ENCODE measurements at regions not wholly inside any gene's neighbourhood (a gene's known extent, or its start where the extent isn't known, plus 50 kb on each side); places are given as distances from the start of the nearest gene placed in this dataset.

- TF ChIP-seq EZH2phosphoT487 (IDR thresholded peaks at IDR 0.05; ENCODE audit: borderline replicate concordance) (no peak), TCF7L2 (IDR thresholded peaks at IDR 0.05; ENCODE audit: borderline replicate concordance, extremely low read depth, insufficient read depth, insufficient read length) (no peak)
These were observed 334.0 kb downstream of the SPRY2 start (continued) for GRCh38 chr13:80006940-80007339.

GRCh38 chr13:80001510-80001842 is 339.4 kb downstream of the SPRY2 start:
- Histone ChIP-seq H3K27me3 (ENCODE audit: insufficient read depth, low read length) (no peaks in the 10 kb centered on the region), H3K4me1 (ENCODE audit: control insufficient read depth in 1 of 2, insufficient read depth in 2 of 2, low read length in 2 of 2) (no peaks in the 10 kb centered on the region), H3K36me3 (ENCODE audit: control insufficient read depth in 1 of 2, insufficient read depth in 2 of 2, low read length in 2 of 2) (no peaks in the 10 kb centered on the region), H3K9me2 (ENCODE audit: insufficient read depth) (no peaks in the 10 kb centered on the region), H3K9me3 (ENCODE audit: control insufficient read depth in 1 of 2, insufficient read depth in 1 of 2, low read depth in 1 of 2, low read length in 2 of 2) (no peaks in the 10 kb centered on the region), H3K4me2 (ENCODE audit: low read length) (no peak overlapping the region), H3K4me3 (replicated peaks in 1 of 2; ENCODE audit: low read depth in 1 of 2, low read length in 2 of 2) (no peak overlapping the region), H3K79me2 (ENCODE audit: insufficient read depth, low read length) (no peaks in the 10 kb centered on the region), H2AFZ (ENCODE audit: low read depth, low read length, poor library complexity, severe bottlenecking) (no peak overlapping the region), H3K9ac (ENCODE audit: low read length) (no peak overlapping the region), H3K27ac (ENCODE audit: low read depth, low read length) (no peak overlapping the region), H4K20me1 (ENCODE audit: insufficient read depth) (no peaks in the 10 kb centered on the region)
- TF ChIP-seq REST (IDR thresholded peaks at IDR 0.05; ENCODE audit: low read depth) (no peak), ATF3 (IDR thresholded peaks at IDR 0.05) (no peak), POLR2AphosphoS5 (IDR thresholded peaks at IDR 0.05; ENCODE audit: low read depth, low read length) (no peak), CBX3 (IDR thresholded peaks at IDR 0.05; ENCODE audit: low read depth) (no peak), CTCF (IDR thresholded peaks at IDR 0.05 in 2 of 3, conservative IDR thresholded peaks at IDR 0.05 in 1 of 3; ENCODE audit: borderline replicate concordance in 1 of 3, insufficient read depth in 1 of 3, low read depth in 2 of 3, low read length in 2 of 3) (no peak), EZH2 (IDR thresholded peaks at IDR 0.05) (no peak), TCF7L2 (IDR thresholded peaks at IDR 0.05; ENCODE audit: borderline replicate concordance, extremely low read depth, insufficient read depth, insufficient read length) (no peak), CEBPB (IDR thresholded peaks at IDR 0.05; ENCODE audit: low read depth) (no peak), ZFX (IDR thresholded peaks at IDR 0.05) (no peak), MAX (IDR thresholded peaks at IDR 0.05) (no peak), ZBTB33 (IDR thresholded peaks at IDR 0.05; ENCODE audit: extremely low read depth, insufficient replicate concordance, low read length) (no peak), RAD21 (IDR thresholded peaks at IDR 0.05; ENCODE audit: low read depth) (no peak), JUND (IDR thresholded peaks at IDR 0.05) (no peak)
- POLR2A ChIA-PET = no interaction called here
- RAD21 ChIA-PET (ENCODE audit: low non-redundant PET in 1 of 2, low total read pairs in 2 of 2, uncharacterized antibody in 2 of 2, unreplicated experiment in 2 of 2) = no interaction called here
- DNase-seq (ENCODE audit: low read depth, low spot score) (no peak), ATAC-seq (no peak)
- BruUV-seq (replicated peaks) = no TSS peak
- CTCF ChIA-PET = no interaction called here
- intact Hi-C loops (cut with micrococcal nuclease) = no loop called here
